ENCODE measurements at regions not wholly inside any gene's neighbourhood (a gene's known extent, or its start where the extent isn't known, plus 50 kb on each side); places are given as distances from the start of the nearest gene placed in this dataset.

DNA sequence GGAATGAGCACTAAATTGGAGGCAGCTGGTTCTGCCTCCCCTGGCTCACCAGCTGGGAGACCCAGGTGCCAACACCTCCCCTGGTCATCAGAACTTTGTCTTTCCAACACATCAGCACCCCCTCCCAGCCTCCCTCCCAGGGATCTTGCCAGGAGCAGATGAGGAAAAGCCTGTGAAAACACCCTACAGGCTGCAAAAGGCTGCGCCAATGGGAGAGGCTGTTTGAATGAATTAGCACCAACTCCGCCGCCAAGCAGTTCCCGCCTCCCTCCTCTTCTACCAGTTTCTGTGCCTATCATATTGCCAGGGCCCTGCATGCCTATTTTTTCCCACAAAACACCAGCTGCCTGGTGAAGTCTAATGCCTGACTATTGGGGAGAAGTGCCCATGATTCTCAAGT is 137.0 kb downstream of the AIPL1 start:
- TF ChIP-seq, protein P1, sequence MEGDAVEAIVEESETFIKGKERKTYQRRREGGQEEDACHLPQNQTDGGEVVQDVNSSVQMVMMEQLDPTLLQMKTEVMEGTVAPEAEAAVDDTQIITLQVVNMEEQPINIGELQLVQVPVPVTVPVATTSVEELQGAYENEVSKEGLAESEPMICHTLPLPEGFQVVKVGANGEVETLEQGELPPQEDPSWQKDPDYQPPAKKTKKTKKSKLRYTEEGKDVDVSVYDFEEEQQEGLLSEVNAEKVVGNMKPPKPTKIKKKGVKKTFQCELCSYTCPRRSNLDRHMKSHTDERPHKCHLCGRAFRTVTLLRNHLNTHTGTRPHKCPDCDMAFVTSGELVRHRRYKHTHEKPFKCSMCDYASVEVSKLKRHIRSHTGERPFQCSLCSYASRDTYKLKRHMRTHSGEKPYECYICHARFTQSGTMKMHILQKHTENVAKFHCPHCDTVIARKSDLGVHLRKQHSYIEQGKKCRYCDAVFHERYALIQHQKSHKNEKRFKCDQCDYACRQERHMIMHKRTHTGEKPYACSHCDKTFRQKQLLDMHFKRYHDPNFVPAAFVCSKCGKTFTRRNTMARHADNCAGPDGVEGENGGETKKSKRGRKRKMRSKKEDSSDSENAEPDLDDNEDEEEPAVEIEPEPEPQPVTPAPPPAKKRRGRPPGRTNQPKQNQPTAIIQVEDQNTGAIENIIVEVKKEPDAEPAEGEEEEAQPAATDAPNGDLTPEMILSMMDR (IDR thresholded peaks at IDR 0.05) = no peak
- no peak for TF ChIP-seq POLR2AphosphoS5 (IDR thresholded peaks at IDR 0.05)

Data from suprapubic skin (tissue), 3 donors.